Activated naive CD4-positive, alpha-beta T cell treated with anti-CD3 and anti-CD28 coated beads for 36 hours (primary cell): ENCODE measurements at regions not wholly inside any gene's neighbourhood (a gene's known extent, or its start where the extent isn't known, plus 50 kb on each side); places are given as distances from the start of the nearest gene placed in this dataset.

Experiments
- CTCF ChIA-PET: fragments of 350-600 bp; sonication (Branson Sonifier 250); formaldehyde crosslinking; loops from one replicate; lab custom pipeline; 2021; ENCODE audit warnings: antibody characterized with exemption; lab: Charles Lee
- DNase-seq: peaks from one replicate; pipeline ENCODE4 v3.0.0-alpha.2; 2020
- H3K27ac Mint-ChIP-seq: one replicate; pipeline ENCODE4 v1.8.0; 2021; ENCODE audit warnings: mild to moderate bottlenecking, mixed read lengths
- H3K27me3 Mint-ChIP-seq: one replicate; pipeline ENCODE4 v1.8.0; 2021; ENCODE audit warnings: low read depth, mixed read lengths
- H3K36me3 Mint-ChIP-seq: one replicate; pipeline ENCODE4 v1.8.0; 2021; ENCODE audit warnings: low read depth, mixed read lengths
- H3K4me1 Mint-ChIP-seq: one replicate; pipeline ENCODE4 v1.8.0; 2021; ENCODE audit warnings: low read depth, mixed read lengths
- H3K4me3 Mint-ChIP-seq: one replicate; pipeline ENCODE4 v1.8.0; 2021; ENCODE audit warnings: mild to moderate bottlenecking, moderate library complexity, mixed read lengths
- H3K9me3 Mint-ChIP-seq: one replicate; pipeline ENCODE4 v1.8.0; 2021; ENCODE audit warnings: mixed read lengths
- intact Hi-C: fragments of 100-400 bp; cut with micrococcal nuclease; formaldehyde crosslinking; loops from one replicate; pipeline ENCODE4 v1.15.1; 2023

- intact Hi-C loops, result no loop called here
- H3K4me3 Mint-ChIP-seq, result no peak overlapping the region
- H3K4me1 Mint-ChIP-seq, result peaks cover 10% of the 10 kb centered on the region
These were observed 1247.9 kb upstream of the ACO1 start for GRCh38 chr9:31136524-31136923.

DNA sequence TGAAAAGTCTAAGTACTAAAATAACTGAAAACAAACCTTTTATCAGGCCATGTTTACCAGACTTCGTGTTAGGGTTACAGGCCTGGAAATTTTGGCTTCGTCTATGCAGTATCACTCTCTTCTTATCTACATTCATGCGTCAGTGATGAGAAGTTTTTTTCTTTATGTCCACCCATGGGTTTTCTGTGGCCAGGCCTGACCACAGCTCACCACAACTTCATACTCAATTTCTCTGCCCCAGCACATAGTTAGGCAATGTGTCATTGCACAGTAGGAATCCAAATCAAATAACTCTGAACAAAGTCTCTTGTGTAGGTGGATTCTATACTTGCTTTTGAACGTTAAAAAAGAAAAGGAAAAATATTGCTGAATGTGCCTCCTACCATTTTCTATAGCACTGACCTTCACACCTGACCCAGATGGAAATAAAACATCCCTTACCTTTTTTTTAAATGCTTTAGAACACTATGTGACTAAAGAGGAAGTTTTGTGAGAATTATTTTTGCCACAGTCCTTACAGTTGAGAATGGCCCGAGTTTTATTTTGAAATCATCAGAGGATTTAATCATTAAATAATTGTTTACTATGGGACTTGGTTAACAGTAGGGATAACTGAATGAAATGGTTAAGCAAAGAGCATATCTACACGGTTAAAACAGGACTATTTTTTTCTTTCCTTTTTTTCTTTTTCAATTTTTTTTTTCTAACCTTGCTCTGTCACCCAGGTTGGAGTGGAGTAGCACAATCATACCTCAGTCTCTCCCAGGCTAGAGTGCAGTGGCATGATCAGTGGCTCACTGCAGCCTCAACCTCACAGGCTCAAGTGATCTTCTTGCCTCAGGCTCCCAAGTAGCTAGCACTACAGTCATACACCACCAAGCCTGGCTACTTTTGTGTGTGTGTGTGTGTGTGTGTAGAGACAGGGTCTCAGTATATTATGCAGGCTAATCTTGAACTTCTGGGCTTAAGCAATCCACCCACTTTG lies 1247.0 kb upstream of the ACO1 start:
- H3K27me3 Mint-ChIP-seq, result no peaks in the 10 kb centered on the region
- CTCF ChIA-PET, result no interaction called here
- DNase-seq, result no peak
- H3K36me3 Mint-ChIP-seq, result no peaks in the 10 kb centered on the region
- no peak overlapping the region for H3K27ac Mint-ChIP-seq
- H3K4me1 Mint-ChIP-seq, result peaks cover 8% of the 10 kb centered on the region
- intact Hi-C loops, result no loop called here
- no peaks in the 10 kb centered on the region for H3K9me3 Mint-ChIP-seq
- no peak overlapping the region for H3K4me3 Mint-ChIP-seq

More at GRCh38 chr9:31136524-31136923, 1247.9 kb upstream of the ACO1 start:
- Mint-ChIP-seq H3K36me3 (no peaks in the 10 kb centered on the region), H3K27me3 (no peaks in the 10 kb centered on the region), H3K27ac (no peak overlapping the region), H3K9me3 (no peaks in the 10 kb centered on the region)
- no peak for DNase-seq
- CTCF ChIA-PET, result no interaction called here

DNA sequence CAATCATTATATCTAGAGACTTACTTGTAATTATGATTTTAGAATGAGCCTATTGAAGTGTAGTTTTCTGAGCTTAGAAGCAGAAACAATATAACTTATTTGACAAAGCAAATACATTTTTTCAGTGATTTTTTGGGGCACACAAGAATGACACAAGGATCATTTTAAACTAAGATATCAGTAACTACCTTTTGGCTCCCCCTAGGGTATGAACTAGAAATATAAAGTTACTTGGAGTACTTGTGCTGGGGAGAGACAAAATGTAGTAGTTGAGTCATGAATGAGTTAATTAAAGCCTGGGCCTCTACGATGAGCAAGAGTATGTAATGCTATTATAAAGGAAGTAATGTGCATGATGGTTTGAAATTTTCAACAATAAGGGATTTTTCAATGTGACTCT lies 1244.1 kb upstream of the ACO1 start:
- intact Hi-C loops, result no loop called here

DNA sequence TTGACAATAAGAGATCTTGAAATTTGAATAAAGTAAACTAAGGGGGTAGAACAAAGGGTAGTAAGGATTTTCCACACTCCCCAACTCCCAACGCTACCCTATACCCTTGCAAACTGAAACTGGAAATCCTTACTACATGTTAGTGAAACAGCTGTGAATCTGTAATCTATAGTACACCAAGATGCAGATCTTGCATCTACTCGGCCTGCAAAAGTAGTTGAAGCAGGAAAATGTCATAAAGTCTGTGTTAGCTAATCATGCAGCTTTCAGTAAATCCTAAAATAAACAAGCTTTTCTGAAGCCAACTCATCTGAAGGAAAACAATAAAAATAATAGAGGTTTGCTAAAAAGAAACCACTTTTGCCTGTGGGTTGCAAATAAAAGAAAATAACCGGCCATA lies 1242.0 kb upstream of the ACO1 start:
- CTCF ChIA-PET, result no interaction called here
- intact Hi-C loops, result no loop called here
- Mint-ChIP-seq H3K27ac (no peak overlapping the region), H3K36me3 (no peaks in the 10 kb centered on the region), H3K4me3 (no peak overlapping the region), H3K4me1 (peaks cover 2% of the 10 kb centered on the region), H3K9me3 (no peaks in the 10 kb centered on the region), H3K27me3 (no peaks in the 10 kb centered on the region)
- DNase-seq, result no peak

More for the DNA sequence above, 1244.1 kb upstream of the ACO1 start:
- no peak for DNase-seq
- CTCF ChIA-PET, result interaction anchor here (0.6 kb wide), 1 partner anchor 538 kb away, joined by 4 read pairs; no protein-coding TSS in a partner anchor
- Mint-ChIP-seq H3K9me3 (no peaks in the 10 kb centered on the region), H3K27ac (no peak overlapping the region), H3K36me3 (no peaks in the 10 kb centered on the region), H3K27me3 (no peaks in the 10 kb centered on the region), H3K4me3 (no peak overlapping the region), H3K4me1 (peaks cover 2% of the 10 kb centered on the region)

- Mint-ChIP-seq H3K27ac (no peak overlapping the region), H3K9me3 (no peaks in the 10 kb centered on the region), H3K27me3 (no peaks in the 10 kb centered on the region), H3K4me1 (peaks cover 2% of the 10 kb centered on the region), H3K4me3 (no peak overlapping the region), H3K36me3 (no peaks in the 10 kb centered on the region)
- intact Hi-C loops, result no loop called here
- CTCF ChIA-PET, result no interaction called here
- DNase-seq, result no peak
These were observed 1239.8 kb upstream of the ACO1 start for GRCh38 chr9:31144614-31145013.

DNA sequence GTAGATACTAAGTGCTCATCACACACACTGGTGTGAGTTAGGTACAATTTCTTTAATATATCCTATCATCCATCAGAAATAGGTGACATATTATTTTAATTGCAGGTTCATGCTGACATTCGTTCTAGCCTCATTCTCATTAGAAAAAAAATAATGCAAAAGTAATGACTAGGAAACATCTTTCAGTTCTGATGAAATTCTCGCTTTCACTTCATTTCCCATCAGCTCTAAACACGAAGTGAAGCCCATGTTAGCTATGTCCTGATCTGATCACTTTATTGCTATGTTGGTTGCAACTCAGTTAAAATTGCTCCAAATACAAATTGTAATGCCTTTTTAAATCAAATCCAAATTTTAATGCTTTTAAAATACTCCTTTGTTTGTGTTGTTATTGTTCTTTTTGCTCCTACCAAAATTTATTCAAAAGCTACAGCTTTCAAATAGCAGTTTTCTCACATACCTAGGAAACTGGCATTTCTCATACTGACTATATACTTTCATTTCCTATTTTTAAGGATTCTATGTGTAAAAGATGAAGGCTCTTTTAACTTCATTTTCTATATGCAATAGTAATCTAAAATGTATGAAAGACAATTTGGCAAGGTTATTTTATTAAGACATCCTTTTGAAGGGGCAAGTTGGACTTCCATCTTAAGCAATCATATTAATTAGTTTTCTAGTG lies 1237.8 kb upstream of the ACO1 start:
- Mint-ChIP-seq H3K9me3 (no peaks in the 10 kb centered on the region), H3K27ac (no peak overlapping the region), H3K4me3 (no peak overlapping the region), H3K36me3 (no peaks in the 10 kb centered on the region), H3K4me1 (no peaks in the 10 kb centered on the region), H3K27me3 (no peaks in the 10 kb centered on the region)
- intact Hi-C loops, result no loop called here
- no peak for DNase-seq
- CTCF ChIA-PET, result no interaction called here

- intact Hi-C loops, result loop anchor here (1.0 kb wide), 1 partner anchor 120 kb away; no protein-coding TSS in a partner anchor
- Mint-ChIP-seq H3K36me3 (peaks cover 3% of the 10 kb centered on the region), H3K4me3 (no peak overlapping the region), H3K4me1 (peaks cover 7% of the 10 kb centered on the region), H3K27ac (no peak overlapping the region), H3K27me3 (no peaks in the 10 kb centered on the region), H3K9me3 (peaks cover 11% of the 10 kb centered on the region)
- no peak for DNase-seq
- CTCF ChIA-PET, result no interaction called here
These were observed 1231.1 kb upstream of the ACO1 start for GRCh38 chr9:31153250-31153840.

DNA sequence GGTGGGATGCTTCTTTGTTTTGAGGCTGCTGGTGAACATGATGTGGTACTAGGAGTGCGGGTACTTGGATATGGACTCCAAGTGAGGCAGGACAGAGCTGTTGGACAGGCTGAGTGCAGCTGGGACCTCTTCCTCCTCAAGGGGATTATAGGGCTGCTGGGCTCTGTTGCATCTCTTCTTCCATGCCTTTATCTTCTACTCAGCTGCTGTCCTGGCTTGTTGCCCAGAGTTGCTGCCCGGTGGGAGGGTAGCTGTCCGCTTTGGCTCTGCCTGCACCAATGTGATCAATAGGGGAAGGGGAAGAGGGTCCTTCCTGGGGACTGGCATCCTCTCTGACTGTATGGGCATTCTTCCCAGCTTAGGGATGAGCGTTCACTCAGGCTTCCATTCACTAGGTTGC lies 1217.9 kb upstream of the ACO1 start:
- Mint-ChIP-seq H3K9me3 (no peaks in the 10 kb centered on the region), H3K27me3 (no peaks in the 10 kb centered on the region), H3K27ac (no peak overlapping the region), H3K4me3 (no peak overlapping the region), H3K36me3 (no peaks in the 10 kb centered on the region), H3K4me1 (no peaks in the 10 kb centered on the region)
- intact Hi-C loops, result no loop called here
- no peak for DNase-seq
- CTCF ChIA-PET, result no interaction called here

DNA sequence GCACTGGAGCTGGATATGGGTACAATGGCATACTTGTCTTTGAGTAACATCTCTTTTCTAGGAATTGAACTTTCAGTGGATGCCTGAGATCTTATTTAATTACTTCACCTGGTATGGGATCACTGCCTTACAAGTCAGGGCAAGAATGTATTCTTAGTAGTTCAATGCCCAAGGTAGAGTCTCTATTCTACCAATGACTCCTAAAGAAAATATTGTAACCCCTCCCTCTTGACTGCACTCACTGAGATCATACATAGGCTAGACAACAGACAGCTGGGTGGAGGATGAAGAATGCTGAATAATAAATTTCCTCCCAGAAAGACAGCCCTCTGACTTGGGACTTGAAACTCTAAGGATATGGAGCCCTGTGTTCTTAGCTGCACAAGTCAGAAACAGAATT lies 1216.3 kb upstream of the ACO1 start:
- intact Hi-C loops, result no loop called here
- no peak overlapping the region for H3K4me3 Mint-ChIP-seq
- H3K9me3 Mint-ChIP-seq, result no peaks in the 10 kb centered on the region
- H3K27me3 Mint-ChIP-seq, result no peaks in the 10 kb centered on the region
- CTCF ChIA-PET, result no interaction called here
- H3K27ac Mint-ChIP-seq, result no peak overlapping the region
- H3K36me3 Mint-ChIP-seq, result no peaks in the 10 kb centered on the region
- no peaks in the 10 kb centered on the region for H3K4me1 Mint-ChIP-seq
- DNase-seq, result no peak

DNA sequence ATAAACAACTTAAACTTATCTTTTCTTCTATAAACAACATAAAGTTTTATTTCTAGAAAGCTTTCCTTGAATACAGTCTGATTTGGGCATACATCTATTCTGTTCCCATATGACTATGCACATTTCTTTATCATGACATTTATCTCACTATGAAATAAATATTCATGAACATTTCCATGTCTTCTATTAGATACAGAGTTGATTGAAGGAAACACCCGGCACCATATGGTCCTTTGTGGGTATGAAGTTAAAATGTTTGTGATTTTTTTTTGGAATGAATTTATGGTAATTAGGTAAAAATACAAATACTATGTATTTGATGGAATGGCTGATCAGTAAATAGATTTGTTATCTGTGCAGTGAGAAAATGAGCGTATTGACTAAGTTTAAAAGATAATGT lies 1209.8 kb upstream of the ACO1 start:
- Mint-ChIP-seq H3K27me3 (no peaks in the 10 kb centered on the region), H3K36me3 (no peaks in the 10 kb centered on the region), H3K4me1 (no peaks in the 10 kb centered on the region), H3K9me3 (no peaks in the 10 kb centered on the region), H3K27ac (no peak overlapping the region), H3K4me3 (no peak overlapping the region)
- CTCF ChIA-PET, result no interaction called here
- DNase-seq, result no peak
- intact Hi-C loops, result no loop called here

GRCh38 chr9:31183866-31184265 lies 1200.6 kb upstream of the ACO1 start:
- Mint-ChIP-seq H3K36me3 (no peaks in the 10 kb centered on the region), H3K4me1 (no peaks in the 10 kb centered on the region), H3K27ac (no peak overlapping the region), H3K9me3 (no peaks in the 10 kb centered on the region), H3K4me3 (no peak overlapping the region), H3K27me3 (no peaks in the 10 kb centered on the region)
- CTCF ChIA-PET, result no interaction called here
- intact Hi-C loops, result no loop called here
- DNase-seq, result no peak

DNA sequence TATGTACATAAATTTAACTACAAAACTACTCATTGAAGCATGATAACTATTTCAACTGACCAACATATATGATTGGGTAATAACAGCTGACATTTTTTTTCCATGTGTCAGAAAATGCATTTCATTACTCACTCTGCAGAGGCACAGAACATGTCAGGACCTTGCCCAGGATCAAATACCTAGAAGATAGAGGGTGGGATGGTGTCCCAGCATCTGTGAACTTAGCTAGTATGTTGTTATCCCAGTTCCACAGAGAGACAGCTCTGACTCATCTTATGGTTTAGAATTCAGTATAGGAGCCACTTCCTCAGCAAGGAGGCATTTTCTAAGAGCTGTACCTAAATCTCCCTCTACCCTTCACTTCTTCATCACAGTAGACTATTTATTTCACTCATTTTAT lies 1198.6 kb upstream of the ACO1 start:
- H3K9me3 Mint-ChIP-seq, result no peaks in the 10 kb centered on the region
- H3K4me3 Mint-ChIP-seq, result no peak overlapping the region
- no peaks in the 10 kb centered on the region for H3K4me1 Mint-ChIP-seq
- CTCF ChIA-PET, result no interaction called here
- H3K36me3 Mint-ChIP-seq, result no peaks in the 10 kb centered on the region
- no peak for DNase-seq
- H3K27me3 Mint-ChIP-seq, result no peaks in the 10 kb centered on the region
- H3K27ac Mint-ChIP-seq, result no peak overlapping the region
- intact Hi-C loops, result no loop called here
